HFFc6 (cell line): ENCODE measurements at regions not wholly inside any gene's neighbourhood (a gene's known extent, or its start where the extent isn't known, plus 50 kb on each side); places are given as distances from the start of the nearest gene placed in this dataset.

Experiments used
- DNase-seq: peaks from one replicate; pipeline ENCODE4 v3.0.0-alpha.2; 2018
- H3K27ac Mint-ChIP-seq: 2 replicates; pipeline ENCODE4 v1.8.0; 2020; ENCODE audit warnings: mild to moderate bottlenecking, mixed read lengths
- H3K27me3 Mint-ChIP-seq: 2 replicates; pipeline ENCODE4 v1.8.0; 2021; ENCODE audit warnings: mild to moderate bottlenecking, moderate library complexity, mixed read lengths; ENCODE audit not compliant: insufficient read depth
- H3K36me3 Mint-ChIP-seq: 2 replicates; pipeline ENCODE4 v1.8.0; 2021; ENCODE audit warnings: low read depth, mixed read lengths
- H3K4me1 Mint-ChIP-seq: 2 replicates; pipeline ENCODE4 v1.8.0; 2020; ENCODE audit warnings: low read depth, mixed read lengths
- H3K4me3 Mint-ChIP-seq: 2 replicates; pipeline ENCODE4 v1.8.0; 2020; ENCODE audit warnings: mild to moderate bottlenecking, moderate library complexity, mixed read lengths
- H3K9me3 Mint-ChIP-seq: 2 replicates; pipeline ENCODE4 v1.8.0; 2020; ENCODE audit warnings: mild to moderate bottlenecking, mixed read lengths
- CTCF ChIP-seq: fragments of 200-600 bp; sonication (generic); IDR thresholded peaks from 2 replicates; pipeline ENCODE4 v1.5.0; 2021; ENCODE audit warnings: antibody characterized with exemption, mild to moderate bottlenecking

GRCh38 chr3:99163314-99163713, 261.8 kb upstream of the DCBLD2 start:
- peaks cover 12% of the 10 kb centered on the region; the same call in 1 of the 2 replicates for H3K4me1 Mint-ChIP-seq
- no peak for DNase-seq
- peaks cover 10% of the 10 kb centered on the region for H3K36me3 Mint-ChIP-seq
- H3K27me3 Mint-ChIP-seq = no peaks in the 10 kb centered on the region; the same call in 1 of the 2 replicates
- H3K27ac Mint-ChIP-seq = no peak overlapping the region
- H3K4me3 Mint-ChIP-seq = no peak overlapping the region
- TF ChIP-seq CTCF = no peak
- H3K9me3 Mint-ChIP-seq = peaks cover 20% of the 10 kb centered on the region

GRCh38 chr3:99159220-99159762, 257.8 kb upstream of the DCBLD2 start:
- Mint-ChIP-seq H3K4me1 (no peaks in the 10 kb centered on the region), H3K9me3 (peaks cover 35% of the 10 kb centered on the region), H3K4me3 (no peak overlapping the region), H3K27ac (no peak overlapping the region), H3K27me3 (peaks cover 8% of the 10 kb centered on the region), H3K36me3 (peaks cover 25% of the 10 kb centered on the region)
- DNase-seq = no peak
- no peak for TF ChIP-seq CTCF

GRCh38 chr3:99145031-99145430, 243.5 kb upstream of the DCBLD2 start:
- H3K36me3 Mint-ChIP-seq = no peaks in the 10 kb centered on the region; the same call in 1 of the 2 replicates

GRCh38 chr3:99143493-99143892, 242.0 kb upstream of the DCBLD2 start:
- Mint-ChIP-seq H3K27ac (no peak overlapping the region), H3K4me1 (peaks cover 6% of the 10 kb centered on the region; the same call in 1 of the 2 replicates), H3K4me3 (no peak overlapping the region), H3K27me3 (peaks cover 7% of the 10 kb centered on the region), H3K36me3 (peaks cover 8% of the 10 kb centered on the region), H3K9me3 (peaks cover 5% of the 10 kb centered on the region; the same call in 1 of the 2 replicates)
- no peak for DNase-seq
- no peak for TF ChIP-seq CTCF

More at GRCh38 chr3:99145031-99145430, 243.5 kb upstream of the DCBLD2 start:
- no peak for TF ChIP-seq CTCF
- DNase-seq = no peak
- Mint-ChIP-seq H3K4me3 (no peak overlapping the region), H3K9me3 (no peaks in the 10 kb centered on the region), H3K27me3 (peaks cover 4% of the 10 kb centered on the region), H3K27ac (no peak overlapping the region), H3K4me1 (peaks cover 6% of the 10 kb centered on the region; the same call in 1 of the 2 replicates)

- Mint-ChIP-seq H3K9me3 (peaks cover 9% of the 10 kb centered on the region; the same call in 1 of the 2 replicates), H3K27me3 (peaks cover 3% of the 10 kb centered on the region), H3K4me1 (peaks cover 26% of the 10 kb centered on the region), H3K4me3 (no peak overlapping the region), H3K27ac (no peak overlapping the region), H3K36me3 (peaks cover 14% of the 10 kb centered on the region)
- no peak for TF ChIP-seq CTCF
- DNase-seq = no peak
Observed at GRCh38 chr3:99134986-99135385, 233.5 kb upstream of the DCBLD2 start.
